ENCODE measurements at regions not wholly inside any gene's neighbourhood (a gene's known extent, or its start where the extent isn't known, plus 50 kb on each side); places are given as distances from the start of the nearest gene placed in this dataset.

DNA sequence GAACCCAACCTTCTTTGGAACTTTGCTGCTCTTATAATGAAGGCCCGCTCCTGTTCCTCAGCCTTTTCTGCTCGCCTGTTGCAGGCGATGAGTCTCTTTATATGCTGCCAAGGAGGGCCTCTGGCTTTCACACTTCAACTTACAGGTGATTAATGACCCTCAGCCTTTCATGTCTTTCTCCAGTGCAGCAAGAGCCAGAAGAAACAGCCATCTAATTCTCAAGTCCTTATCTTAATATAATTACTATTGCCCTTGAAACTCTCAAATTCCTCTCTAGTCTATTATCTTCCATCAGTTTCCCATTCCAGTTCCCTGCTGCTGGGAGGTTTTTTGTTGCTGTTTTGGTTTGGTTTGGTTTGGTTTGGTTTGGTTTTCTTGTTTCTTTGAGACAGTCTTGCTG, 121.8 kb upstream of the MED13 start:
- no peak overlapping the region for H2AFZ ChIP-seq (ENCODE audit: control insufficient read depth, low read length)
- no peaks in the 10 kb centered on the region for H3K4me1 ChIP-seq (ENCODE audit: control insufficient read depth, extremely low read depth, insufficient read depth, low read length)
- no peaks in the 10 kb centered on the region for H3K9me1 ChIP-seq (ENCODE audit: control insufficient read depth, extremely low read depth, insufficient read depth, low read length)
- H3K79me2 ChIP-seq (ENCODE audit: control insufficient read depth, insufficient read depth, low read length): no peaks in the 10 kb centered on the region
- DNase-seq (ENCODE audit: low read depth, low spot score) (no peak), FAIRE-seq (no peak)
- no peak overlapping the region for H3K4me2 ChIP-seq (ENCODE audit: control insufficient read depth, extremely low read depth, insufficient read depth, low read depth, low read length)
- dilution Hi-C loops (cut with MboI; ENCODE audit: extremely low pct_ligation_motif_present, low sequenced_read_pairs): no loop called here
- no peak overlapping the region for H3K9ac ChIP-seq (ENCODE audit: control insufficient read depth, extremely low read depth, insufficient read depth, low read length)
- H4K20me1 ChIP-seq (ENCODE audit: control insufficient read depth, extremely low read depth, insufficient read depth, low read length): no peaks in the 10 kb centered on the region
- no peaks in the 10 kb centered on the region for H3K36me3 ChIP-seq (ENCODE audit: control insufficient read depth in 2 of 2, extremely low read depth in 1 of 2, insufficient read depth in 2 of 2, low read length in 2 of 2)
- no peaks in the 10 kb centered on the region for H3K27me3 ChIP-seq (ENCODE audit: control insufficient read depth, extremely low read depth, insufficient read depth, low read length)
- H3K9me3 ChIP-seq (ENCODE audit: control insufficient read depth, low read depth, low read length): no peaks in the 10 kb centered on the region
- no peak overlapping the region for H3K27ac ChIP-seq (ENCODE audit: control insufficient read depth, insufficient read depth, low read length)
- TF ChIP-seq, protein P1, sequence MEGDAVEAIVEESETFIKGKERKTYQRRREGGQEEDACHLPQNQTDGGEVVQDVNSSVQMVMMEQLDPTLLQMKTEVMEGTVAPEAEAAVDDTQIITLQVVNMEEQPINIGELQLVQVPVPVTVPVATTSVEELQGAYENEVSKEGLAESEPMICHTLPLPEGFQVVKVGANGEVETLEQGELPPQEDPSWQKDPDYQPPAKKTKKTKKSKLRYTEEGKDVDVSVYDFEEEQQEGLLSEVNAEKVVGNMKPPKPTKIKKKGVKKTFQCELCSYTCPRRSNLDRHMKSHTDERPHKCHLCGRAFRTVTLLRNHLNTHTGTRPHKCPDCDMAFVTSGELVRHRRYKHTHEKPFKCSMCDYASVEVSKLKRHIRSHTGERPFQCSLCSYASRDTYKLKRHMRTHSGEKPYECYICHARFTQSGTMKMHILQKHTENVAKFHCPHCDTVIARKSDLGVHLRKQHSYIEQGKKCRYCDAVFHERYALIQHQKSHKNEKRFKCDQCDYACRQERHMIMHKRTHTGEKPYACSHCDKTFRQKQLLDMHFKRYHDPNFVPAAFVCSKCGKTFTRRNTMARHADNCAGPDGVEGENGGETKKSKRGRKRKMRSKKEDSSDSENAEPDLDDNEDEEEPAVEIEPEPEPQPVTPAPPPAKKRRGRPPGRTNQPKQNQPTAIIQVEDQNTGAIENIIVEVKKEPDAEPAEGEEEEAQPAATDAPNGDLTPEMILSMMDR (optimal IDR thresholded peaks at IDR 0.05 in 1 of 3, IDR thresholded peaks at IDR 0.05 in 1 of 3, conservative IDR thresholded peaks at IDR 0.05 in 1 of 3; ENCODE audit: extremely low read depth in 1 of 3, insufficient read depth in 2 of 3, low read length in 3 of 3): no peak
- no peak for TF ChIP-seq EZH2 (IDR thresholded peaks at IDR 0.05; ENCODE audit: low read length)
- H3K4me3 ChIP-seq (ENCODE audit: control insufficient read depth in 2 of 3, extremely low read depth in 1 of 3, insufficient read depth in 2 of 3, low read depth in 1 of 3, low read length in 3 of 3): no peak overlapping the region

DNA sequence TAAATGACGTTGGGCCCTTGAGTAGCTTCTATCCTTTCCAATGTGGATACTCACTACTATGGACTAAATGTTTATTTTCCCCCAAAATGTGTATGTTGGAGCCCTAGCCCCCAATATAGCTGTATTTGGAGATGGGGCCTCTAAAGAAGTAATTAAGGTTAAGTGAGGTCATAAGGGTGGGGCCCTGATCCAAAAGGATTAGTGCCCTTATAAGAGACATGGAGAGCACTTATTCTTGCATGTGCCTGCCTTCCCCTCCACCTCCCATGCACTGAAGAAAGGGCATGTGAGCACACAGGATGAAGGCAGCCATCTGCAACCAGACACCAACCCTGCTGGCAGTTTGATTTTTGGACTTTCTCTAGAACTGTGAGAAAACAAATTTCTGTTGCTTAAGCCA, 115.7 kb upstream of the MED13 start:
- Histone ChIP-seq H3K79me2 (ENCODE audit: control insufficient read depth, insufficient read depth, low read length) (no peaks in the 10 kb centered on the region), H2AFZ (ENCODE audit: control insufficient read depth, low read length) (no peak overlapping the region), H3K4me2 (ENCODE audit: control insufficient read depth, extremely low read depth, insufficient read depth, low read depth, low read length) (no peak overlapping the region), H3K36me3 (ENCODE audit: control insufficient read depth in 2 of 2, extremely low read depth in 1 of 2, insufficient read depth in 2 of 2, low read length in 2 of 2) (no peaks in the 10 kb centered on the region), H3K4me1 (ENCODE audit: control insufficient read depth, extremely low read depth, insufficient read depth, low read length) (peaks cover 15% of the 10 kb centered on the region), H3K9me1 (ENCODE audit: control insufficient read depth, extremely low read depth, insufficient read depth, low read length) (no peaks in the 10 kb centered on the region), H3K9ac (ENCODE audit: control insufficient read depth, extremely low read depth, insufficient read depth, low read length) (no peak overlapping the region), H3K4me3 (ENCODE audit: control insufficient read depth in 2 of 3, extremely low read depth in 1 of 3, insufficient read depth in 2 of 3, low read depth in 1 of 3, low read length in 3 of 3) (no peak overlapping the region), H3K9me3 (ENCODE audit: control insufficient read depth, low read depth, low read length) (peaks cover 4% of the 10 kb centered on the region), H3K27me3 (ENCODE audit: control insufficient read depth, extremely low read depth, insufficient read depth, low read length) (no peaks in the 10 kb centered on the region), H3K27ac (ENCODE audit: control insufficient read depth, insufficient read depth, low read length) (no peak overlapping the region), H4K20me1 (ENCODE audit: control insufficient read depth, extremely low read depth, insufficient read depth, low read length) (no peaks in the 10 kb centered on the region)
- dilution Hi-C loops (cut with MboI; ENCODE audit: extremely low pct_ligation_motif_present, low sequenced_read_pairs): no loop called here
- no peak for DNase-seq (ENCODE audit: low read depth, low spot score)
- FAIRE-seq: no peak
- TF ChIP-seq, protein P1 (optimal IDR thresholded peaks at IDR 0.05 in 1 of 3, IDR thresholded peaks at IDR 0.05 in 1 of 3, conservative IDR thresholded peaks at IDR 0.05 in 1 of 3; ENCODE audit: extremely low read depth in 1 of 3, insufficient read depth in 2 of 3, low read length in 3 of 3): no peak
- no peak for TF ChIP-seq EZH2 (IDR thresholded peaks at IDR 0.05; ENCODE audit: low read length)

All from keratinocyte (primary cell).